ENCODE measurements at regions not wholly inside any gene's neighbourhood (a gene's known extent, or its start where the extent isn't known, plus 50 kb on each side); places are given as distances from the start of the nearest gene placed in this dataset.
A peak's percentile ranks its signal among the peaks of the same experiment; 100 is the strongest.

DNA sequence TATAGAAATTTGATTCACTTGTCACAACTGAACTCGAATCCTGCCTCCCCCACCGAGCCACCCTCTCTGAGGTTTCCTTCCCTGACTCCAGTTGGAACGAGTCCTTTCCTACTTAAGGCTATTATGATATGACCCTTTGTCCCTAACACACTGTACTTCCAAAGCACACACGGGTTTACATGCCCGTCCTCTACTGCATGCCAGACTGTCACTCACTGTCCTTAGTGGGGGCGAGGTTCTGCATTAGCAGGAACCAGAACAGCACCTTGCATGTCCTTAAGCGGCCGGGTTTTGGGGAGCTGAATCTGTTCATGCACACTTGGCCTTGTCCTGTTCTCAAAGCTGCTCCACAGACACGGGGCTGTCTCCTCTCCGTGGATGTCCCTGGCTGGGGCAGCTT, 164.6 kb upstream of the KCNJ6 start:
- ATAC-seq (ENCODE audit: low read depth): no peak
- no peak overlapping the region for H3K4ac ChIP-seq (ENCODE audit: low read depth, low read length)
- POLR2A ChIA-PET (ENCODE audit: unreplicated experiment): no interaction called here
- no peak overlapping the region for H2BK20ac ChIP-seq (ENCODE audit: low read depth, low read length)
- H3K4me1 ChIP-seq (ENCODE audit: control insufficient read depth, insufficient read depth, low read length): no peaks in the 10 kb centered on the region
- H2BK15ac ChIP-seq (ENCODE audit: low read depth, low read length): no peak overlapping the region
- intact Hi-C loops (cut with micrococcal nuclease): no loop called here
- no peaks in the 10 kb centered on the region for H4K20me1 ChIP-seq (ENCODE audit: insufficient read depth, low read length)
- CTCF ChIA-PET: interaction anchor here (0.6 kb wide), 1 partner anchor 46 kb away, joined by 3 read pairs; no protein-coding TSS in a partner anchor
- no peak overlapping the region for H2AK5ac ChIP-seq (ENCODE audit: low read depth, low read length)
- no peaks in the 10 kb centered on the region for H3K36me3 ChIP-seq (ENCODE audit: control insufficient read depth, insufficient read depth, low read length)
- no peaks in the 10 kb centered on the region for H3K9me1 ChIP-seq (ENCODE audit: insufficient read depth, low read length)
- dilution Hi-C loops (cut with HindIII; ENCODE audit: low sequenced_read_pairs, unreplicated experiment): no loop called here
- peak overlapping the region; percentile 56 for H2AFZ ChIP-seq (replicated peaks; ENCODE audit: low read length, poor library complexity)
- no CpG with 5 or more reads among the region's 10 CpGs for WGBS, 2 experiments (ENCODE audit: extremely low coverage in 2 of 2, insufficient read length in 1 of 2)
- H3K9ac ChIP-seq (ENCODE audit: low read depth, low read length): no peak overlapping the region
- no peak overlapping the region for H4K5ac ChIP-seq (ENCODE audit: low read depth, low read length)
- DNase-seq: no peak
- H3K4me2 ChIP-seq (ENCODE audit: low read depth, low read length): no peak overlapping the region
- no peak overlapping the region for H2BK5ac ChIP-seq (ENCODE audit: low read depth, low read length, poor library complexity, severe bottlenecking)
- no peak overlapping the region for H3K4me3 ChIP-seq (ENCODE audit: insufficient read depth, low read depth, low read length)
- TF ChIP-seq CHD1 (IDR thresholded peaks at IDR 0.05; ENCODE audit: low read depth, low read length) (no peak), FOS (IDR thresholded peaks at IDR 0.05; ENCODE audit: low read depth, low read length) (no peak), USF2 (IDR thresholded peaks at IDR 0.05; ENCODE audit: low read depth, low read length) (no peak), BHLHE40 (IDR thresholded peaks at IDR 0.05; ENCODE audit: low read depth, low read length) (no peak), RFX5 (IDR thresholded peaks at IDR 0.05; ENCODE audit: low read depth, low read length) (no peak), MAFK (IDR thresholded peaks at IDR 0.05; ENCODE audit: low read depth, low read length) (no peak), NFE2L2 (IDR thresholded peaks at IDR 0.05; ENCODE audit: low read depth, low read length) (no peak), POLR2A (IDR thresholded peaks at IDR 0.05; ENCODE audit: low read depth, low read length) (no peak), RAD21 (IDR thresholded peaks at IDR 0.05; ENCODE audit: low read length) (no peak), CTCF (conservative IDR thresholded peaks at IDR 0.05; ENCODE audit: low read depth, low read length) (no peak)
- TF ChIP-seq, protein P1, sequence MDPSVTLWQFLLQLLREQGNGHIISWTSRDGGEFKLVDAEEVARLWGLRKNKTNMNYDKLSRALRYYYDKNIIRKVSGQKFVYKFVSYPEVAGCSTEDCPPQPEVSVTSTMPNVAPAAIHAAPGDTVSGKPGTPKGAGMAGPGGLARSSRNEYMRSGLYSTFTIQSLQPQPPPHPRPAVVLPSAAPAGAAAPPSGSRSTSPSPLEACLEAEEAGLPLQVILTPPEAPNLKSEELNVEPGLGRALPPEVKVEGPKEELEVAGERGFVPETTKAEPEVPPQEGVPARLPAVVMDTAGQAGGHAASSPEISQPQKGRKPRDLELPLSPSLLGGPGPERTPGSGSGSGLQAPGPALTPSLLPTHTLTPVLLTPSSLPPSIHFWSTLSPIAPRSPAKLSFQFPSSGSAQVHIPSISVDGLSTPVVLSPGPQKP (IDR thresholded peaks at IDR 0.05; ENCODE audit: borderline replicate concordance, low read depth, low read length): no peak
- in situ Hi-C loops (cut with MboI; ENCODE audit: low sequenced_read_pairs): no loop called here
- H3K27ac ChIP-seq (ENCODE audit: insufficient read depth, low read length): no peak overlapping the region
- H4K91ac ChIP-seq (ENCODE audit: insufficient read depth, low read depth, low read length): no peak overlapping the region
- H3K14ac ChIP-seq (replicated peaks; ENCODE audit: low read depth, low read length): no peak overlapping the region
- H4K8ac ChIP-seq (ENCODE audit: low read depth in 2 of 2, low read length in 2 of 2): no peak overlapping the region
- H3K18ac ChIP-seq (ENCODE audit: low read depth, low read length): no peak overlapping the region
- H3K79me1 ChIP-seq (ENCODE audit: low read depth in 1 of 2, low read length in 2 of 2): no peaks in the 10 kb centered on the region
- no peak overlapping the region for H3K56ac ChIP-seq (ENCODE audit: extremely low read depth, insufficient read depth, low read length)
- no peaks in the 10 kb centered on the region for H3K9me3 ChIP-seq (ENCODE audit: control insufficient read depth, insufficient read depth, low read length)
- no peak overlapping the region for H2BK120ac ChIP-seq (ENCODE audit: low read depth, low read length)
- H2AK9ac ChIP-seq (replicated peaks; ENCODE audit: low read depth, low read length, poor library complexity): no peak overlapping the region
- no TSS peak for BruUV-seq (replicated peaks)
- H3K23ac ChIP-seq (ENCODE audit: low read depth, low read length): no peak overlapping the region
- peaks cover 9% of the 10 kb centered on the region for H3K27me3 ChIP-seq (ENCODE audit: control insufficient read depth, insufficient read depth, low read length)

All from IMR-90 (cell line).